ENCODE measurements at regions not wholly inside any gene's neighbourhood (a gene's known extent, or its start where the extent isn't known, plus 50 kb on each side); places are given as distances from the start of the nearest gene placed in this dataset.

DNA sequence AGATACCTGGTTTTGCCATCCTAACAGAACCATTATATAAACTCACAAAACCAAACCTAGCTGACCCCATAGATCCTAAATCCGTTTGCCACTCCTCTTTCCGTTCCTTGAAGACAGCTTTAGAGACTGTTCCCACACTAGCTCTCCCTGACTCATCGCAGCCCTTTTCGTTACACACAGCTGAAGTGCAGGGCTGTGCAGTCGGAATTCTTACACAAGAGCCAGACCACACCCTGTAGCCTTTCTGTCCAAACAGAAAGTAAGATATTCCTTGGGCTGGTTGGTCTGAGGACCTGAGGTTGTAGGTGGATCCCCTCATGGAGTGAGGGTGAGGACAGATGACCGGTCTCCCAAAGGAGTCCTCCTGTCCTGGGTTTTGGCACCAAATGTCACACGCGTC, 56.7 kb upstream of the NAA35 start:
- no peak for DNase-seq

- no peak for DNase-seq
Observed at GRCh38 chr9:85890962-85891361, 50.0 kb upstream of the NAA35 start.
